ENCODE measurements at regions not wholly inside any gene's neighbourhood (a gene's known extent, or its start where the extent isn't known, plus 50 kb on each side); places are given as distances from the start of the nearest gene placed in this dataset.

GRCh38 chr1:55813618-55814017 is 598.5 kb upstream of the USP24 start:
- H3K27ac Mint-ChIP-seq, result no peak overlapping the region
- H3K4me3 Mint-ChIP-seq, result no peak overlapping the region
- H3K36me3 Mint-ChIP-seq (ENCODE audit: low read depth), result no peaks in the 10 kb centered on the region
- H3K4me1 Mint-ChIP-seq, result peaks cover 37% of the 10 kb centered on the region
- DNase-seq, result no peak
- H3K9me3 Mint-ChIP-seq, result peaks cover 15% of the 10 kb centered on the region
- H3K27me3 Mint-ChIP-seq (ENCODE audit: low read depth, poor library complexity), result peaks cover 8% of the 10 kb centered on the region
- TF ChIP-seq CTCF (IDR thresholded peaks at IDR 0.05), result no peak

GRCh38 chr1:55812281-55812680 is 597.1 kb upstream of the USP24 start:
- DNase-seq, result no peak
- TF ChIP-seq CTCF (IDR thresholded peaks at IDR 0.05), result no peak
- Mint-ChIP-seq H3K27me3 (ENCODE audit: low read depth, poor library complexity) (peaks cover 8% of the 10 kb centered on the region), H3K27ac (no peak overlapping the region), H3K4me1 (peaks cover 37% of the 10 kb centered on the region), H3K4me3 (no peak overlapping the region), H3K9me3 (peaks cover 25% of the 10 kb centered on the region), H3K36me3 (ENCODE audit: low read depth) (peaks cover 7% of the 10 kb centered on the region)

GRCh38 chr1:55808263-55808662 is 593.1 kb upstream of the USP24 start:
- Mint-ChIP-seq H3K27me3 (ENCODE audit: low read depth, poor library complexity) (peaks cover 5% of the 10 kb centered on the region), H3K27ac (no peak overlapping the region), H3K4me1 (peaks cover 31% of the 10 kb centered on the region), H3K9me3 (peaks cover 31% of the 10 kb centered on the region), H3K36me3 (ENCODE audit: low read depth) (peaks cover 7% of the 10 kb centered on the region), H3K4me3 (no peak overlapping the region)
- no peak for TF ChIP-seq CTCF (IDR thresholded peaks at IDR 0.05)
- DNase-seq, result no peak

GRCh38 chr1:55803429-55803828 is 588.3 kb upstream of the USP24 start:
- Mint-ChIP-seq H3K27me3 (ENCODE audit: low read depth, poor library complexity) (no peaks in the 10 kb centered on the region), H3K4me1 (peaks cover 31% of the 10 kb centered on the region), H3K9me3 (peaks cover 29% of the 10 kb centered on the region), H3K27ac (peak overlapping the region; percentile 36), H3K36me3 (ENCODE audit: low read depth) (peaks cover 6% of the 10 kb centered on the region), H3K4me3 (no peak overlapping the region)
- no peak for DNase-seq
- TF ChIP-seq CTCF (IDR thresholded peaks at IDR 0.05), result no peak

GRCh38 chr1:55801481-55801880 is 586.3 kb upstream of the USP24 start:
- H3K27ac Mint-ChIP-seq, result peak overlapping the region; percentile 40
- peaks cover 31% of the 10 kb centered on the region for H3K4me1 Mint-ChIP-seq
- peaks cover 21% of the 10 kb centered on the region for H3K9me3 Mint-ChIP-seq
- no peak overlapping the region for H3K4me3 Mint-ChIP-seq
- no peak for TF ChIP-seq CTCF (IDR thresholded peaks at IDR 0.05)
- H3K36me3 Mint-ChIP-seq (ENCODE audit: low read depth), result no peaks in the 10 kb centered on the region
- no peak for DNase-seq
- no peaks in the 10 kb centered on the region for H3K27me3 Mint-ChIP-seq (ENCODE audit: low read depth, poor library complexity)

- TF ChIP-seq CTCF (IDR thresholded peaks at IDR 0.05), result no peak
- Mint-ChIP-seq H3K36me3 (ENCODE audit: low read depth) (no peaks in the 10 kb centered on the region), H3K9me3 (peaks cover 22% of the 10 kb centered on the region), H3K27ac (no peak overlapping the region), H3K27me3 (ENCODE audit: low read depth, poor library complexity) (no peaks in the 10 kb centered on the region), H3K4me3 (no peak overlapping the region), H3K4me1 (peaks cover 31% of the 10 kb centered on the region)
- DNase-seq, result no peak
Measured at GRCh38 chr1:55800503-55800902, 585.3 kb upstream of the USP24 start.

Data from nephron progenitor cell (in vitro differentiated cells).